Vagina (tissue), 2 donors: ENCODE measurements at regions not wholly inside any gene's neighbourhood (a gene's known extent, or its start where the extent isn't known, plus 50 kb on each side); places are given as distances from the start of the nearest gene placed in this dataset.

ENCODE experiments used
- DNase-seq, 2 donors: peaks; one replicate each; pipeline ENCODE4 v3.0.0-alpha.2; 2017; ENCODE audit errors: extremely low spot score in 2 of 2
- H3K27ac ChIP-seq: fragments of 200-600 bp; sonication (generic); one replicate; pipeline ENCODE4 v1.5.1; 2019
- H3K27me3 ChIP-seq: fragments of 200-600 bp; sonication (generic); one replicate; pipeline ENCODE4 v1.5.1; 2019
- H3K36me3 ChIP-seq, 2 donors: fragments of 200-600 bp; sonication (generic); one replicate each; pipeline ENCODE4 v1.5.1; 2017 to 2019
- H3K4me1 ChIP-seq: fragments of 200-600 bp; sonication (generic); one replicate; pipeline ENCODE4 v1.5.1; 2019
- H3K4me3 ChIP-seq, 2 donors: fragments of 200-600 bp; sonication (generic); 1 replicate in 1 of 2; 2 replicates in 1 of 2; pipeline ENCODE4 v1.5.1; 2016 to 2019
- H3K9me3 ChIP-seq: fragments of 200-600 bp; sonication (generic); one replicate; pipeline ENCODE4 v1.5.1; 2019
- POLR2A ChIP-seq, 2 donors: fragments of 450-650 bp; IDR thresholded peaks; one replicate each; pipeline ENCODE4 v1.6.1; 2017; ENCODE audit warnings: antibody characterized with exemption in 2 of 2, mild to moderate bottlenecking in 2 of 2, moderate library complexity in 2 of 2
- POLR2AphosphoS5 ChIP-seq, 2 donors: sonication (generic); formaldehyde crosslinking; IDR thresholded peaks; one replicate each; pipeline ENCODE4 v1.9.0; 2017; ENCODE audit warnings: antibody characterized with exemption in 2 of 2, mild to moderate bottlenecking in 2 of 2, low read depth in 1 of 2; ENCODE audit not compliant: insufficient read depth in 1 of 2
- intact Hi-C: fragments of 100-400 bp; cut with DNase I; formaldehyde crosslinking; loops from one replicate; pipeline ENCODE4 v1.15.1; 2023
- TF ChIP-seq, protein P1 (sequence below), 3 experiments: fragments of 450-650 bp in 2 of 3; fragments of 200-600 bp in 1 of 3; sonication (generic) in 1 of 3; IDR thresholded peaks; one replicate each; pipeline ENCODE4 v1.5.1; 2017 to 2019; ENCODE audit warnings: antibody characterized with exemption in 3 of 3, mild to moderate bottlenecking in 2 of 3, moderate library complexity in 2 of 3

DNA sequence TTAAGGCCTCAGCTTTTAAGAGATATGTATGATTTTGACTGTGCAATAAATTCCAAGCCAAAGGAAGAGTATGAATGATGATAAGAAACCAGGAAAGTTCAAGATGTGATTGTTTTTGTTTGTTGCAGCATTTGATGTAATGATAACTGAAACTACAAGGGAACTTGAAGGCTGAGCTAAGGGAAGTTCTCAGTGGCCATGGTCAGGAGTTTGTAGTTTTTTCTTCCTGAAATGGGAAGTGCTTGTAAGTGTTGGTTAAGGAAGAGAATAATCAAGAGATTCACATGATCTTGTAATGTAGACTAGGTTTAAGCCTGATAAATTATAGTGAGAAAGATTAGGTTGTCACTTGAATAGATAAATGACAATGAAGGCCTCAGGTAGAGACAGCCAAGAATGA, 53.4 kb downstream of the PTCHD4 start:
- no peaks in the 10 kb centered on the region for H3K4me1 ChIP-seq
- no peak for TF ChIP-seq POLR2AphosphoS5 (IDR thresholded peaks at IDR 0.05; ENCODE audit: insufficient read depth in 1 of 2, low read depth in 1 of 2)
- TF ChIP-seq POLR2A (IDR thresholded peaks at IDR 0.05), result no peak
- TF ChIP-seq, protein P1, sequence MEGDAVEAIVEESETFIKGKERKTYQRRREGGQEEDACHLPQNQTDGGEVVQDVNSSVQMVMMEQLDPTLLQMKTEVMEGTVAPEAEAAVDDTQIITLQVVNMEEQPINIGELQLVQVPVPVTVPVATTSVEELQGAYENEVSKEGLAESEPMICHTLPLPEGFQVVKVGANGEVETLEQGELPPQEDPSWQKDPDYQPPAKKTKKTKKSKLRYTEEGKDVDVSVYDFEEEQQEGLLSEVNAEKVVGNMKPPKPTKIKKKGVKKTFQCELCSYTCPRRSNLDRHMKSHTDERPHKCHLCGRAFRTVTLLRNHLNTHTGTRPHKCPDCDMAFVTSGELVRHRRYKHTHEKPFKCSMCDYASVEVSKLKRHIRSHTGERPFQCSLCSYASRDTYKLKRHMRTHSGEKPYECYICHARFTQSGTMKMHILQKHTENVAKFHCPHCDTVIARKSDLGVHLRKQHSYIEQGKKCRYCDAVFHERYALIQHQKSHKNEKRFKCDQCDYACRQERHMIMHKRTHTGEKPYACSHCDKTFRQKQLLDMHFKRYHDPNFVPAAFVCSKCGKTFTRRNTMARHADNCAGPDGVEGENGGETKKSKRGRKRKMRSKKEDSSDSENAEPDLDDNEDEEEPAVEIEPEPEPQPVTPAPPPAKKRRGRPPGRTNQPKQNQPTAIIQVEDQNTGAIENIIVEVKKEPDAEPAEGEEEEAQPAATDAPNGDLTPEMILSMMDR (IDR thresholded peaks at IDR 0.05), result no peak
- intact Hi-C loops, result no loop called here

DNA sequence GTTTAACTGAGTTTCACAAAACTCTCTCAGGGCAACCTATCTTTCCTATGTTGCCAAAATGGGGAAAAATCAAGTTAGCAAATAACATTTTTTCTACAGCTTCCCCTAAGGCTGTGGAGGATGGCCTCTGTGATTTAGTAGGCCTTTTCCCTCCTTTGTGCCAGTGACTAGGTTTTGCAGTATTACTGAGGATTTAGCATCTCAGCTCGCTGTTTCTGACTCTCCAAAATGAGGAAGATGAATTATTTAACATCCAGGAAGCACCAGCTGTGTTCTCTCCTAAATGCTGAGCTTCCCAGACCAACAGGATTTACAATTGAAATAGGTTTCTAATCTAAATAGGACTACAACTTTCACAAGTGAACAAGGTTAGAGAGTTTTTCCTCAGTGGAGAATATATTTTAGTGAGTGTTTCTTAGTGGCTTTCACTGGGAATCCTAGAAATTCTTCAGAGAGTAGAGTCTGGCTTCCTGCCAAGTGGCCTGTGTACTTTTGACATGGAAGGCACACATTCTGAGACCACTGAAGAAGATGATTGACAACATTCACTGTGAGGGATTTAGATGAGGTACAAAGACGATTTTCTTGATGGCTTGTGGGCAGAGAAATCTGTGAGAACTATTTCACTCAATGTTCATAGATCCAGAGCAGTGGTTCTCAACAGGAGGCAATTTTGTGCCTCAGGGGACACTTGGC, 62.4 kb downstream of the PTCHD4 start:
- intact Hi-C loops, result no loop called here
- Histone ChIP-seq H3K4me1 (no peaks in the 10 kb centered on the region), H3K4me3 (no peak overlapping the region), H3K27ac (no peak overlapping the region), H3K27me3 (no peaks in the 10 kb centered on the region), H3K36me3 (no peaks in the 10 kb centered on the region), H3K9me3 (no peaks in the 10 kb centered on the region)
- DNase-seq, result no peak
- TF ChIP-seq POLR2AphosphoS5 (IDR thresholded peaks at IDR 0.05; ENCODE audit: insufficient read depth in 1 of 2, low read depth in 1 of 2) (no peak), POLR2A (IDR thresholded peaks at IDR 0.05) (no peak)
- TF ChIP-seq, protein P1 (IDR thresholded peaks at IDR 0.05), result no peak

More for the DNA sequence above, 53.4 kb downstream of the PTCHD4 start:
- no peaks in the 10 kb centered on the region for H3K9me3 ChIP-seq
- no peak for DNase-seq
- H3K27ac ChIP-seq, result no peak overlapping the region
- no peak overlapping the region for H3K4me3 ChIP-seq
- H3K27me3 ChIP-seq, result no peaks in the 10 kb centered on the region
- H3K36me3 ChIP-seq, result no peaks in the 10 kb centered on the region

DNA sequence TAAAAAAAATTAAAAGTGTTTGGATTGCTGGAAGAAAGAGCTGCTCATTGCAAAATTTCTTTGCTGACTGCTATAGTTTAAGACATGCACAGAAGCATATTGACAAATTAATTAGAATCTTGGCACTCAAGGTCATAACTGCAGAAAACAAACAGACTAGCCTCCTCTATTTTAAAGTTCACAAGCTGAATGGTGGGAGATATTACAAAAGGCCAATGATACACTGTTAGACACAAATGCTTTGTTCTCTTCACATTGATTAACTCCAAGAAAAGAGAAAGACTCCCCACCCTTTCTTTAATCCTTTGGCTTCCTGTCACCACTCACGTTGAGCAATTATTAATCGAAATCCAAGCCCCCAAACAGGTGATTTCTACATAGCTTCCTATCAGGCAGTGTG, 69.1 kb downstream of the PTCHD4 start:
- H3K4me3 ChIP-seq, result no peak overlapping the region
- no peaks in the 10 kb centered on the region for H3K27me3 ChIP-seq
- intact Hi-C loops, result no loop called here
- no peaks in the 10 kb centered on the region for H3K9me3 ChIP-seq
- TF ChIP-seq POLR2A (IDR thresholded peaks at IDR 0.05), result no peak
- TF ChIP-seq, protein P1 (IDR thresholded peaks at IDR 0.05), result no peak
- DNase-seq, result no peak
- H3K27ac ChIP-seq, result no peak overlapping the region
- H3K36me3 ChIP-seq, result no peaks in the 10 kb centered on the region
- H3K4me1 ChIP-seq, result no peaks in the 10 kb centered on the region

DNA sequence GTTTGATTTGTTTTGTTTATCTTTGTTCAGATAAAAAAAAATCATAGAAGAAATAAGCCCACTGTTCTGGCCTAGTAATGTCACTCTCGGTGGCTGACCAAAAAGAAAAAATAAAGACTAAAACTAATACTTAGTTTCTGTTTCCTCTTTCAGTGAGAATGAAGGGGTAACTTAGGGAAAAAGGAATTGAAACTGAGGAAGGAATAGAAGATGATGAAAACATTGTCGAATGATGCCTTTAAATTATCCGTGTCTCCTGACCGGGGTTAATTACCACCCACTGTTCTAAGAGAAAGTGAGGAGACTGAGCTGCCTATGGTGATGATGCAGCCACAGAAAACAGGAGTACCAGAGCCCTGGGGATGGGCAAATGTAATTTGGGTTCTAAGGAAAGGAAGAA, 73.1 kb downstream of the PTCHD4 start:
- DNase-seq, result no peak
- Histone ChIP-seq H3K4me3 (no peak overlapping the region), H3K27me3 (no peaks in the 10 kb centered on the region), H3K4me1 (no peaks in the 10 kb centered on the region), H3K36me3 (no peaks in the 10 kb centered on the region), H3K27ac (no peak overlapping the region), H3K9me3 (no peaks in the 10 kb centered on the region)
- TF ChIP-seq POLR2AphosphoS5 (IDR thresholded peaks at IDR 0.05; ENCODE audit: insufficient read depth in 1 of 2, low read depth in 1 of 2) (no peak), POLR2A (IDR thresholded peaks at IDR 0.05) (no peak)
- TF ChIP-seq, protein P1 (IDR thresholded peaks at IDR 0.05), result no peak
- intact Hi-C loops, result no loop called here

DNA sequence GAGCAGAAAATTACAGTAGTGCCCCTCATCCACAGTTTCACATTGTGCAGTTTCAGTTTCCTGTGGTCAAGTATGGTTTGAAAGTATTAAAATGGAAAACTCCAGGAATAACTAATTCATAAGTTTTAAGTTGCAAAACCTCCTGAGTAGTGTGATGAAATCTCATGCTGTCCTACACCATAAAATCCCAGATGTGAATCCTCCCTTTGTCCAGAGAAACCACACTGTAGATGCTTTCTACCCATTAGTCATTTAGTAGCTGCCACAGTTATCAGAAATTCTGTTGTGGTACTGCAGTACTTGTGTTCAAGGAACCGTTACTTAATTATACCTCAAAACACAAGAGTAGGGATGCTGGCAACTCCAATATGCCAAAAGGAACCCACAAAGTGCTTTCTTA, 74.7 kb downstream of the PTCHD4 start:
- Histone ChIP-seq H3K4me1 (no peaks in the 10 kb centered on the region), H3K27ac (no peak overlapping the region)
- no peak for TF ChIP-seq POLR2AphosphoS5 (IDR thresholded peaks at IDR 0.05; ENCODE audit: insufficient read depth in 1 of 2, low read depth in 1 of 2)
- TF ChIP-seq POLR2A (IDR thresholded peaks at IDR 0.05), result no peak

More for the DNA sequence above, 74.7 kb downstream of the PTCHD4 start:
- no peak for DNase-seq
- intact Hi-C loops, result no loop called here
- Histone ChIP-seq H3K9me3 (no peaks in the 10 kb centered on the region), H3K4me3 (no peak overlapping the region), H3K36me3 (no peaks in the 10 kb centered on the region), H3K27me3 (no peaks in the 10 kb centered on the region)
